Immature natural killer cell (primary cell): ENCODE measurements at regions not wholly inside any gene's neighbourhood (a gene's known extent, or its start where the extent isn't known, plus 50 kb on each side); places are given as distances from the start of the nearest gene placed in this dataset.

Source experiments
- DNase-seq, 3 donors: peaks; one replicate each; pipeline ENCODE4 v3.0.0; 2022; ENCODE audit warnings: mixed read lengths in 1 of 3
- H3K27ac Mint-ChIP-seq, 6 donors: one replicate each; pipeline ENCODE4 v1.8.0; 2020; ENCODE audit warnings: mixed read lengths in 6 of 6, mild to moderate bottlenecking in 5 of 6, inconsistent platforms in 4 of 6, moderate library complexity in 3 of 6
- H3K27me3 Mint-ChIP-seq, 3 donors: one replicate each; pipeline ENCODE4 v1.8.0; 2020 to 2021; ENCODE audit warnings: low read depth in 3 of 3, mild to moderate bottlenecking in 3 of 3, mixed read lengths in 3 of 3, moderate library complexity in 3 of 3, inconsistent platforms in 1 of 3
- H3K36me3 Mint-ChIP-seq, 3 donors: one replicate each; pipeline ENCODE4 v1.8.0; 2020; ENCODE audit warnings: mixed read lengths in 3 of 3, inconsistent platforms in 2 of 3, mild to moderate bottlenecking in 2 of 3
- H3K4me1 Mint-ChIP-seq, 2 donors: one replicate each; pipeline ENCODE4 v1.8.0; 2020; ENCODE audit warnings: inconsistent platforms in 2 of 2, mild to moderate bottlenecking in 2 of 2, mixed read lengths in 2 of 2, moderate library complexity in 1 of 2
- H3K4me3 Mint-ChIP-seq, 5 donors: one replicate each; pipeline ENCODE4 v1.8.0; 2020; ENCODE audit warnings: mild to moderate bottlenecking in 5 of 5, mixed read lengths in 5 of 5, inconsistent platforms in 3 of 5, moderate library complexity in 3 of 5
- H3K9me3 Mint-ChIP-seq, 6 donors: one replicate each; pipeline ENCODE4 v1.8.0; 2020; ENCODE audit warnings: mild to moderate bottlenecking in 6 of 6, mixed read lengths in 6 of 6, inconsistent platforms in 4 of 6, moderate library complexity in 3 of 6

DNA sequence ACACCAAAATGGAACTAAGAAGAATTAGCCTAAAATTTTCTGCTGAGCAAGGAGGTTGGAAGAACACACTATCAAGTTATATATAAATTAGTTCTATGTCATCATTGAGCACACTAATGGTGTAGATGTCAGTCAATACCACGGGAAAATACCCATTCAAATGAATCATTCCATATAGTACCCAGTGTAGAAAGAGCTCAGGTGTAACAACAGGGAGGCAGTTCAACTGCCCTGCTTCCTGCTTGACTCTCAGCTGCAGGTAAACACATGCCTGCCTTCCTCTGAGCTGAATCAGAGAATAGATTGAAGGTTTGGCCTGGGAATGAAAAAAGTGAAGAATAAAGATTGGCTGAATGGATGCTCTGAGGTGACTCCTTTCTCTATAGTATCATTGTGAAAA, 1088.0 kb downstream of the AGBL1 start:
- Mint-ChIP-seq H3K4me3 (no peak overlapping the region), H3K36me3 (no peaks in the 10 kb centered on the region), H3K9me3 (peaks cover 8 to 30% (median 10%) of the 10 kb centered on the region in 6 donors), H3K27ac (no peak overlapping the region), H3K4me1 (no peaks in the 10 kb centered on the region), H3K27me3 (no peaks in the 10 kb centered on the region)
- DNase-seq = no peak

DNA sequence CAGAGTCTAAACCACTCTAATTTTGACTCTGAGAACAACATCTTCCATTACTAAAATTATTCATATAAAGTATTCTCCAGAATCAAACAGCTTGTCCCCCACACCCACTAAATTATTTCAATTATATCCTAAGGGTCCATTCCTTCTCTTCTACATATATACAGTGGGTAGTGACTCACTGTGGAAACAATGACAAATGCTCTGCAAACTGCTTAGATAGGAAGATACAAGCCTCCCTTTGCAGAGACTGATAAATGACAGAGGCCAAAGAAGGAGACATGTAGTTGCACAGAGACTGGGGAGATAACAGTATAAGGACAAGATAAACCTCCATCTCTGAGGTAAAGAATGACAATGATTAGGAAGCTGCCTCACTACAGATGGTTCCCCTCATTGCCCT, 1087.4 kb downstream of the AGBL1 start:
- Mint-ChIP-seq H3K9me3 (peaks cover 8 to 33% (median 10%) of the 10 kb centered on the region in 6 donors), H3K4me3 (no peak overlapping the region), H3K27ac (no peak overlapping the region), H3K36me3 (no peaks in the 10 kb centered on the region), H3K27me3 (no peaks in the 10 kb centered on the region), H3K4me1 (no peaks in the 10 kb centered on the region)
- DNase-seq = no peak

DNA sequence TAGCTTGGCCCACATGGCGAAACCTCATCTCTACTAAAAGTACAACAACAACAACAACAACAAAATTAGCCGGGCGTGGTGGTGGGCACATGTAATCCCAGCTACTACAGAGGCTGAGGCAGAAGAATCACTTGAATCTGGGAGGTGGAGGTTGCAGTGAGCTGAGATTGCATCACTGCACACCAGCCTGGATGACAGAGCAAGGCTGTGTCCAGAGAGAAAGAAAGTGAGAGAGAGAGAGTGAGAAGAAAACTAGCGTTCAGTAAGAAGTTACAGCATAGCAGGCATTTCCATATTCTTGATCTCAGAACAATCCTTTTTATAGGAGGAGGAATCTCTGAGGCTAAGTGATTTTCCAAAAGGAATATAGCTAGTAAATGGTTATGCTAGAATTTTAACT, 1076.1 kb downstream of the AGBL1 start:
- H3K4me3 Mint-ChIP-seq = no peak overlapping the region

DNA sequence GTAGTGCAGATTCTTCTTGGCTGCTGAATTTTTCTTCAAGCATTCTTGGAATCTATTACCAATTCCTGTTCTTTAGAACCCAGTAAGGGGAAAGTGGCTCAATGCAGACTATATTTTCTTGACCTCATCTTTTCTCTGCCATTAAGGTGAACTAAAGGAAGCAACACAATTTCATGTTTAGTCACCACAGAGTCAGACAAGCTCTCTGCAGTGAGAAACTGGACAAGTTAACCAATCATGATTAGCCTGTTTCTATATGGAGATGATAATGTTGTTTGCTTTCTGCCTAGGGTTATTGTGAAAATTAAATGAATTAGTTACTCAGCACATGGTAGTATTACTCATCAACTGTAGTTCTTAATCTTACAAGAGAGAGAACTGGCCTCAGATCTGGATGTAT, 1075.1 kb downstream of the AGBL1 start:
- no peaks in the 10 kb centered on the region for H3K36me3 Mint-ChIP-seq
- H3K27me3 Mint-ChIP-seq = peaks cover 0 to 3% (median 1%) of the 10 kb centered on the region in 3 donors
- no peaks in the 10 kb centered on the region for H3K4me1 Mint-ChIP-seq
- DNase-seq = no peak
- H3K9me3 Mint-ChIP-seq = peaks cover 3 to 22% (median 7%) of the 10 kb centered on the region in 6 donors
- H3K27ac Mint-ChIP-seq = no peak overlapping the region
- no peak overlapping the region for H3K4me3 Mint-ChIP-seq

More for the DNA sequence above, 1076.1 kb downstream of the AGBL1 start:
- H3K27ac Mint-ChIP-seq = no peak overlapping the region
- peaks cover 3 to 26% (median 8%) of the 10 kb centered on the region in 6 donors for H3K9me3 Mint-ChIP-seq
- no peaks in the 10 kb centered on the region for H3K4me1 Mint-ChIP-seq
- H3K27me3 Mint-ChIP-seq = peaks cover 0 to 3% (median 1%) of the 10 kb centered on the region in 3 donors
- no peaks in the 10 kb centered on the region for H3K36me3 Mint-ChIP-seq
- no peak for DNase-seq

DNA sequence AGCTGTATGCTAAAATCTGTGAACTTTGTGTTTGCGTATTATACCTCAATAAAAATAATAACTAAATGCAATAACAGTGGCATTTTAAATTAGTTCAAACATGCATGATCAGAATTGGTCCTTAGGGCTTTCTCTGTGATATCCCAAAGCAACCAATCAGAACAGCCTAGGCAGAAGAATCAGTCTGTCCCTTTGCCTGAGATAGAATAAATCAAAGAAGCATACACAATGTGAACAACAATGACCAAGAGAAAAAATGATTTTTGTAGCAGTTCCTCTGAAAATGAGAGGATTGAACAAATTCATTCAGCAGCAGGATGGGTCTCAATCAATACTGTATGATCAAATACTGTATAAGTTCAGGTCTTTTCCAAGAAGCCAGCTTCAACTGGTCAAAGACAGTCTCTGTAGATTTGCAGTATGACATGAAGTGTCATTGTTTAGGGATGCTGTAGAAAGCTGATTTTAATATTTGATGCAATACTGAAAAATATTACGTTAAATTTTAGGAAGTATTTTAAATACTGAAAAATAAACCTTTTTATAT, 1071.6 kb downstream of the AGBL1 start:
- peaks cover 0 to 2% (median 1%) of the 10 kb centered on the region in 3 donors for H3K27me3 Mint-ChIP-seq
- no peaks in the 10 kb centered on the region for H3K36me3 Mint-ChIP-seq
- H3K27ac Mint-ChIP-seq = no peak overlapping the region
- no peaks in the 10 kb centered on the region for H3K4me1 Mint-ChIP-seq
- peaks cover 0 to 19% (median 6%) of the 10 kb centered on the region in 6 donors for H3K9me3 Mint-ChIP-seq
- H3K4me3 Mint-ChIP-seq = no peak overlapping the region
- no peak for DNase-seq

DNA sequence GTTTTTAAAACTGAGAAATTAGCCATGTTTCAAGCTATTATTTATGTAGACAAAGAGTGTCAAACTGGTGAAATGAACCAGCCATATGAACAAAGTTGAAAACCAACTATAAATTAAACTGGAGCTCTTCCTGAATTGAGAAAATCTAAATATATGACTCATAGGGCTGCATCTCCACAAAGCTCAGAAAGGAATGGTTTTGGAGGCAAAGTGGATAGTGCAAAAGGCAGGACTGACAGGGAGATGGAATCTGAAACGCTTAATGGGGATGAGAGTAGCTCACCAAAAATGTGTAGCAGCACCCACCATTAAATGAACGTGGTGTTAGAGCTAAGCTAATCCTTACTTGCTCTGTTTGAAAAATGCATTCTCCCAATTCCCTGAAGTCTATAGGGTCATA, 1066.0 kb downstream of the AGBL1 start:
- H3K27me3 Mint-ChIP-seq = peaks cover 0 to 2% (median 0%) of the 10 kb centered on the region in 3 donors
- H3K36me3 Mint-ChIP-seq = no peaks in the 10 kb centered on the region
- H3K4me1 Mint-ChIP-seq = no peaks in the 10 kb centered on the region
- H3K27ac Mint-ChIP-seq = no peak overlapping the region
- no peak for DNase-seq
- peaks cover 2 to 27% (median 9%) of the 10 kb centered on the region in 6 donors for H3K9me3 Mint-ChIP-seq
- H3K4me3 Mint-ChIP-seq = no peak overlapping the region

DNA sequence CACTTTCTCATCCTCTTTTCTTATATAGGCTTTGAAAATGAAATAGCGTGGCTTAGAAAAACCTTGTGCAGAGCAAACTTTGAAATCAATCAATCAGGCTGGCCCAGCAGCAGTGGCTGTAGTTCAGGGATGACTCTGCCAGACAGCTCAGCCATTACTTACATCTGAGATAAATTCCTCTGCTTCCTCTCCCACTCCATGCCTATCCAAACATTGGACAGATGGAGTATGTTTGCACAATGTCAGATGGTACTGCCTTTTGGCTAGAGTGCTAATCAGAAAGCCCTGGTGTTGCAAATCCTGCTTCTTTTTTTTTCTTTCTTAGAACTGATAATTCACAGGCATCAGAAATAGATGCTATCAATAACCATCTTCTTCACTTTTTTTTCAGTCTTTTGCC, 1065.1 kb downstream of the AGBL1 start:
- no peak for DNase-seq
- H3K4me1 Mint-ChIP-seq = no peaks in the 10 kb centered on the region
- no peak overlapping the region for H3K4me3 Mint-ChIP-seq
- H3K36me3 Mint-ChIP-seq = no peaks in the 10 kb centered on the region
- H3K9me3 Mint-ChIP-seq = peaks cover 2 to 27% (median 9%) of the 10 kb centered on the region in 6 donors
- no peak overlapping the region for H3K27ac Mint-ChIP-seq
- H3K27me3 Mint-ChIP-seq = peaks cover 0 to 2% (median 0%) of the 10 kb centered on the region in 3 donors

DNA sequence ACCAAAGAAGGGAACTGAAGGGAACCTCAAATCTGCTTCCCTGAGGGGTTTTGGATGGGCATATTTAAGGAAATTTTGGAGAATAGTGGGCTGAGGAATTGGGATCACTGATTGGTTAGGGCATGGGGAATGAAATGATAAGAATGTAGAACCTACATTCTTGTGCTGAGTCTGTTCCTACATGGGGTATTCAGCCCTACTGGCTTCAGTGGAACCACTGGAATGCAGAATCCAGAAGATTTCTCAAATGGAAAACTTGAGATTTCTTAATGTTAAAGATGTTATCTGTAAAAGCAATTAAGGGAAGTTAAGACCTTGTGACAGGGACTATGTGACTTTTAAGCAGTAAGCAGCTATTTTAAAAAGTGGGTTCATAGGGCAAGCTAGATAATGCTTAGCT, 1062.4 kb downstream of the AGBL1 start:
- DNase-seq = no peak
- Mint-ChIP-seq H3K4me1 (no peaks in the 10 kb centered on the region), H3K4me3 (no peak overlapping the region), H3K9me3 (peaks cover 3 to 30% (median 9%) of the 10 kb centered on the region in 6 donors), H3K27me3 (no peaks in the 10 kb centered on the region), H3K27ac (no peak overlapping the region), H3K36me3 (peaks cover 0 to 4% (median 0%) of the 10 kb centered on the region in 3 donors)

DNA sequence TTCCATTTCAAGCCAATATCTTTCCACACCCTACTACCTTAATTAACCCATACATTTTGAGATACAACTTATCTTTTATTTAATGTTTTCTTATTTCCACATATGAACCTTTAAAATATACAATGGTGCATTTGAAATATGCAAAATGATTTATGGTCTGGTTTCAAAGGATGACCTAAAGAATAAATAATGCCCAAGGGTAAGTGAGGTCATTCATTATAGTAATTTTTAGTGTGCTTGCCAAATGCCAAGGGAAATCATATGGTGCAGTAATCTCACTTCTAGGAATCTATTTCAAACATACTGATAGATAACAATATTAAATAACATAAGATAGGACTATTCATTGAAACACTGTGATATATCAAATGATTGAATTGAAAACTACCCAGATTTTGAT, 1055.4 kb downstream of the AGBL1 start:
- H3K27ac Mint-ChIP-seq = no peak overlapping the region

DNA sequence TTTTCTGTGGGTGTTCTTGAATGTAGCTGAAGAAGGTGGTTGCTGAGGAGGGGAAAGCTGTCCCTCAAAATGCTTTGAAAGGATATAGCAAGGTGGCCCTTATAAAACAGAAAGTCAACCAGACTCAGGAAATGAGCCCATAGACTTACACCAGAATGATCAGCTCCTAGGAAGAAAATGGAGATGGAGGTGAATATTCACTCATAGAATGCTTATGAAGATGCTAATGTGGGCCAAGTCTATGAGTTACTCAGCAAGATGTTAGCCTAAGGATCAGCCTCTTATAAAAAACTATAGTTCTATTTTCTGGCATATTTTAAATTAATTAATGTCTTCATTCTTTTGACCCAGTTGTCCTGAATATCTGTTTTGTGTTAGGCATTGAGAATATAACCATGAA, 1054.0 kb downstream of the AGBL1 start:
- no peak overlapping the region for H3K4me3 Mint-ChIP-seq

More for the DNA sequence above, 1055.4 kb downstream of the AGBL1 start:
- no peaks in the 10 kb centered on the region for H3K4me1 Mint-ChIP-seq
- peaks cover 0 to 17% (median 5%) of the 10 kb centered on the region in 6 donors for H3K9me3 Mint-ChIP-seq
- H3K4me3 Mint-ChIP-seq = no peak overlapping the region
- peaks cover 0 to 4% (median 0%) of the 10 kb centered on the region in 3 donors for H3K36me3 Mint-ChIP-seq
- H3K27me3 Mint-ChIP-seq = no peaks in the 10 kb centered on the region
- DNase-seq = no peak

DNA sequence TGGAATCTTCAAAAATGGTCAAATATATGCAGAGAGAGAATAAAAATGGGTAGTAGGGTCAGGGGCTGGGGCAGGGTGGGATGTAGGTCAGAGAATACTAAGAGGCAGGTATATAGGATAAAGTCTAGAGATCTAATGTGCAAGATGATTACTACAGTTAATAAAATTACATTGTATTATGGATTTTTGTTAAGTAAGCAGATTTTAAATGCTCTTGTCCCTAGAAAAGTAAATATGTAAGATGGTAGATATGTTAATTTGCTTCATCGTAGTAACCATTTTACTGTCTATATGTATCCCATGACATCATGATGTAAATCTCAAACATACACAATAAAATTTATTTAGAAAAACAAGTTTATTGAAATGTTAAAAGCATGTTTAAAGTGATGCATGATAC, 1051.4 kb downstream of the AGBL1 start:
- no peak overlapping the region for H3K27ac Mint-ChIP-seq
- no peak for DNase-seq
- peaks cover 0 to 2% (median 0%) of the 10 kb centered on the region in 3 donors for H3K27me3 Mint-ChIP-seq
- H3K9me3 Mint-ChIP-seq = peaks cover 2 to 24% (median 9%) of the 10 kb centered on the region in 6 donors
- no peaks in the 10 kb centered on the region for H3K36me3 Mint-ChIP-seq
- H3K4me3 Mint-ChIP-seq = no peak overlapping the region
- no peaks in the 10 kb centered on the region for H3K4me1 Mint-ChIP-seq

More for the DNA sequence above, 1054.0 kb downstream of the AGBL1 start:
- no peaks in the 10 kb centered on the region for H3K4me1 Mint-ChIP-seq
- peaks cover 0 to under 1% (median 0%) of the 10 kb centered on the region in 3 donors for H3K36me3 Mint-ChIP-seq
- DNase-seq = no peak
- peaks cover 0 to 14% (median 5%) of the 10 kb centered on the region in 6 donors for H3K9me3 Mint-ChIP-seq
- no peak overlapping the region for H3K27ac Mint-ChIP-seq
- H3K27me3 Mint-ChIP-seq = peaks cover 0 to 2% (median 0%) of the 10 kb centered on the region in 3 donors

DNA sequence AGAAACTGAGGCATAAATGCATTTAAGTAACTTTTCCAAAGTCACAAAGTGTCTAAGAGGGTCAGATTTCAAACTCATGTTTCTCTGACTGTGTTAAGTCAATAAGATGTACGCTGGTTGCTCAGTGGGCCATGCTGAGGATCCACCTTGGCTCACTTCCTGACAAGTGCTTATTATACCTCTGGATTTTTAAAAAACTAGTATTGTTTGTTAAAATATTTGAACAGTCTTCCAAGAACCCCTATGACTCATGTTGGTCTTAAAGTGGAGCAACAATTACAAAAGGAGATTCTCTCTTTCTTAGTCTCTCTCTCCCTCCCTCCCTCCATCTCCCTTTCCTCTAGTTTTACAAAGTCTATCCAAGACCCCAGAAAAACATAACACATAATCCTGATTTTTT, 1050.2 kb downstream of the AGBL1 start:
- H3K27me3 Mint-ChIP-seq = peaks cover 0 to 2% (median 0%) of the 10 kb centered on the region in 3 donors
- DNase-seq = no peak
- no peak overlapping the region for H3K27ac Mint-ChIP-seq
- H3K9me3 Mint-ChIP-seq = peaks cover 2 to 27% (median 10%) of the 10 kb centered on the region in 6 donors
- no peaks in the 10 kb centered on the region for H3K36me3 Mint-ChIP-seq
- H3K4me3 Mint-ChIP-seq = no peak overlapping the region
- H3K4me1 Mint-ChIP-seq = no peaks in the 10 kb centered on the region

DNA sequence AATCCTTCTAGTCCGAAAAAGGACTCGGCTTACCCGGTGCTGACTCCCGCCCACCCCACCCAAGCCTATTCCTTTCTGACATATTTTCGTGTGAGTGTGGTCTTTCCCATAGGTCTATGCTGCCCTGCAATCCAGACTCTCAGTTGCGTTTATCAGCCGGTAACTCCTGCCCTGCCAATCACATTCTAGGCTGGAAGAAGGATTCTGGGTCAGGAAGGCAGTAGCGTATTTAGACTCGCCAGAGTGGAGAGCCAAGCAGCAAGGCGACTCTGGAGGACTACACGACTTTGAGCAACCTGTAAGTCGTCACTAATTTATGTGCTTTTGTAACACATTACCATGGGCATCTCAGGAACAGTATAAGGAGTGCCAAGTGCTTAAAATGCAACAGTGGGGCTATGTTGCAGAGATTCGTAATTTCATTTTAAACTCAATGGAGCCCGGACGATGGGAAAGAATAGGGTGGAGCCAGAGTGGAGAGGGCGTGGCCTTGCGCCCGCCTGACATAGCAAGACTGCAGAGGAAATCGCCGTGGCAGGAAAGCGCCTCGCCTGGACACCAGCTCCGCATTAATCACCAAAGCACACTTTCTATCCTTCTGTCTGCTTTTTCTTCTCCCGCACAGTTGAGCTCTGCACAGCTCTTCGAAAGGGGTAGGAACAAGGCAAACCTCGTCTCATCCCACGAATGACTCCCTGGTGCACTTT, 1044.2 kb downstream of the AGBL1 start:
- no peak for DNase-seq
- no peaks in the 10 kb centered on the region for H3K4me1 Mint-ChIP-seq
- H3K36me3 Mint-ChIP-seq = no peaks in the 10 kb centered on the region
- H3K27me3 Mint-ChIP-seq = peaks cover 0 to 2% (median 0%) of the 10 kb centered on the region in 3 donors
- no peak overlapping the region for H3K4me3 Mint-ChIP-seq
- peaks cover 2 to 34% (median 7%) of the 10 kb centered on the region in 6 donors for H3K9me3 Mint-ChIP-seq
- no peak overlapping the region for H3K27ac Mint-ChIP-seq

DNA sequence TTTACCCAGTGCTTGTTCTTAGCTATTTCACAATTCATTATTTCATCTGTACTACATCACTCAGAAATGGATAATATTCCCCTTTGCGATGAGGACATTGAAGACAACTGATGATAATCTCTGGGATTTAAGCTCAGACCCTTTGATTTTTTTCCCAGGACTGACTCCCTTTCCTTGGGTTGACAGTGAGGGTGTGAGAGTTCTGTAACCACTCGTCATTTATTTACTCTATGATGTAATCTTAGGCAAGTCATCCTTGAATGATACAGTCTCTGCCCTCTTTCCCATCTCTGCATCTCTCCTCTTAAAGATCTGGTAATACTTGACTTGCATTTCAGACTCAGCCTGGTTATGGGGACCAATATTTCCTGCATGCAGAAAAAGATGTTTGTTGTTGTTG, 1041.7 kb downstream of the AGBL1 start:
- Mint-ChIP-seq H3K27ac (no peak overlapping the region), H3K27me3 (peaks cover 0 to 2% (median 0%) of the 10 kb centered on the region in 3 donors), H3K4me1 (no peaks in the 10 kb centered on the region), H3K4me3 (no peak overlapping the region), H3K36me3 (no peaks in the 10 kb centered on the region), H3K9me3 (peaks cover 0 to 32% (median 4%) of the 10 kb centered on the region in 6 donors)
- no peak for DNase-seq
